ENCODE measurements at regions not wholly inside any gene's neighbourhood (a gene's known extent, or its start where the extent isn't known, plus 50 kb on each side); places are given as distances from the start of the nearest gene placed in this dataset.

DNA sequence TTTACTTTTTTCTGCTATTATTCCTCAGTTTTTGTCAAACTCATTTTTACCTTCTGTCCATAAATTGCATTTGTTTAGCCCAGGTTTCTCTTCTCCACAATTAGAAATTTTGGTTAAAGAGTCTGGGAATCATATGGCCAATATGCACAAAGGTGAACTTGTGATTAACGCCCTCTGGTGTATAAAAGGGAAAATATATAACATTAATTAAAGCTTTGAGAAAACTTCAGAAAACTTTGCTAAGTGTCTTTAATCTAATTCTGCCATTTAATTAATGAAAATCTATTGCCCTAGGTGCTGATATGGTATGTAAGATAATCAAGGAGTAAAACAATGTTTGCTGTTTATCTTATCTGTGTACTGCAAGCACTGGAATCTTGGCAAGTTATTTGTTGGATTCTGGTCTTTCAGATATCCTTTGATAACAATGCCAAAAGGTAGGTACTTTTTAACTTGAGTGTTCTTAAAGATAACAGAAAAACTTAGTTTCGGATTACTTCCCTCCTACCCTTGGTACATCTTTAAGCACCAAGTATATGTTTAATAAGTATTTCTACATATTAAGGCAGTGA is 402.6 kb downstream of the SUCLA2 start:
- TF ChIP-seq, protein P1, sequence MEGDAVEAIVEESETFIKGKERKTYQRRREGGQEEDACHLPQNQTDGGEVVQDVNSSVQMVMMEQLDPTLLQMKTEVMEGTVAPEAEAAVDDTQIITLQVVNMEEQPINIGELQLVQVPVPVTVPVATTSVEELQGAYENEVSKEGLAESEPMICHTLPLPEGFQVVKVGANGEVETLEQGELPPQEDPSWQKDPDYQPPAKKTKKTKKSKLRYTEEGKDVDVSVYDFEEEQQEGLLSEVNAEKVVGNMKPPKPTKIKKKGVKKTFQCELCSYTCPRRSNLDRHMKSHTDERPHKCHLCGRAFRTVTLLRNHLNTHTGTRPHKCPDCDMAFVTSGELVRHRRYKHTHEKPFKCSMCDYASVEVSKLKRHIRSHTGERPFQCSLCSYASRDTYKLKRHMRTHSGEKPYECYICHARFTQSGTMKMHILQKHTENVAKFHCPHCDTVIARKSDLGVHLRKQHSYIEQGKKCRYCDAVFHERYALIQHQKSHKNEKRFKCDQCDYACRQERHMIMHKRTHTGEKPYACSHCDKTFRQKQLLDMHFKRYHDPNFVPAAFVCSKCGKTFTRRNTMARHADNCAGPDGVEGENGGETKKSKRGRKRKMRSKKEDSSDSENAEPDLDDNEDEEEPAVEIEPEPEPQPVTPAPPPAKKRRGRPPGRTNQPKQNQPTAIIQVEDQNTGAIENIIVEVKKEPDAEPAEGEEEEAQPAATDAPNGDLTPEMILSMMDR (optimal IDR thresholded peaks at IDR 0.05 in 1 of 3, IDR thresholded peaks at IDR 0.05 in 1 of 3, conservative IDR thresholded peaks at IDR 0.05 in 1 of 3; ENCODE audit: extremely low read depth in 1 of 3, insufficient read depth in 2 of 3, low read length in 3 of 3) = peak in 1 of 3 experiments; percentile 11
- no peak for TF ChIP-seq EZH2 (IDR thresholded peaks at IDR 0.05; ENCODE audit: low read length)
